ENCODE measurements at regions not wholly inside any gene's neighbourhood (a gene's known extent, or its start where the extent isn't known, plus 50 kb on each side); places are given as distances from the start of the nearest gene placed in this dataset.

GRCh38 chr13:39217471-39217870 lies 179.2 kb downstream of the NHLRC3 start:
- Histone ChIP-seq H3F3A (ENCODE audit: low read depth) (no peaks in the 10 kb centered on the region), H4K20me1 (ENCODE audit: insufficient read depth, low read length, poor library complexity, severe bottlenecking) (no peaks in the 10 kb centered on the region), H2AFZ (ENCODE audit: low read length) (no peak overlapping the region), H3K9ac (ENCODE audit: low read depth, low read length, poor library complexity, severe bottlenecking) (no peak overlapping the region), H3K27me3 (ENCODE audit: insufficient read depth, low read length, poor library complexity, severe bottlenecking) (no peaks in the 10 kb centered on the region), H3K36me3 (ENCODE audit: insufficient read depth, low read length) (no peaks in the 10 kb centered on the region), H3K4me1 (ENCODE audit: insufficient read depth, low read length, poor library complexity, severe bottlenecking) (no peaks in the 10 kb centered on the region), H3K4me2 (ENCODE audit: low read depth, low read length, poor library complexity, severe bottlenecking) (no peak overlapping the region), H3K79me2 (ENCODE audit: insufficient read depth, low read length) (no peaks in the 10 kb centered on the region), H3K9me2 (replicated peaks; ENCODE audit: low read depth, low read length) (no peaks in the 10 kb centered on the region), H3K9me3 (ENCODE audit: insufficient read depth, low read depth, low read length) (no peaks in the 10 kb centered on the region), H3K4me3 (ENCODE audit: low read length, poor library complexity, severe bottlenecking) (no peak overlapping the region)
- TF ChIP-seq CTCF (conservative IDR thresholded peaks at IDR 0.05; ENCODE audit: low read length) (no peak), EZH2phosphoT487 (IDR thresholded peaks at IDR 0.05; ENCODE audit: borderline replicate concordance) (no peak)

GRCh38 chr13:39224671-39225240 lies 186.5 kb downstream of the NHLRC3 start:
- Histone ChIP-seq H3K9me2 (replicated peaks; ENCODE audit: low read depth, low read length) (no peaks in the 10 kb centered on the region), H3K9me3 (ENCODE audit: insufficient read depth, low read depth, low read length) (no peaks in the 10 kb centered on the region), H3K4me3 (ENCODE audit: low read length, poor library complexity, severe bottlenecking) (no peak overlapping the region), H4K20me1 (ENCODE audit: insufficient read depth, low read length, poor library complexity, severe bottlenecking) (no peaks in the 10 kb centered on the region), H3K36me3 (ENCODE audit: insufficient read depth, low read length) (no peaks in the 10 kb centered on the region), H3K4me2 (ENCODE audit: low read depth, low read length, poor library complexity, severe bottlenecking) (no peak overlapping the region), H3K9ac (ENCODE audit: low read depth, low read length, poor library complexity, severe bottlenecking) (no peak overlapping the region), H3K27me3 (ENCODE audit: insufficient read depth, low read length, poor library complexity, severe bottlenecking) (no peaks in the 10 kb centered on the region), H2AFZ (ENCODE audit: low read length) (no peak overlapping the region), H3F3A (ENCODE audit: low read depth) (no peaks in the 10 kb centered on the region), H3K79me2 (ENCODE audit: insufficient read depth, low read length) (no peaks in the 10 kb centered on the region), H3K4me1 (ENCODE audit: insufficient read depth, low read length, poor library complexity, severe bottlenecking) (no peaks in the 10 kb centered on the region)
- TF ChIP-seq EZH2phosphoT487 (IDR thresholded peaks at IDR 0.05; ENCODE audit: borderline replicate concordance) (no peak), CTCF (conservative IDR thresholded peaks at IDR 0.05; ENCODE audit: low read length) (no peak)

DNA sequence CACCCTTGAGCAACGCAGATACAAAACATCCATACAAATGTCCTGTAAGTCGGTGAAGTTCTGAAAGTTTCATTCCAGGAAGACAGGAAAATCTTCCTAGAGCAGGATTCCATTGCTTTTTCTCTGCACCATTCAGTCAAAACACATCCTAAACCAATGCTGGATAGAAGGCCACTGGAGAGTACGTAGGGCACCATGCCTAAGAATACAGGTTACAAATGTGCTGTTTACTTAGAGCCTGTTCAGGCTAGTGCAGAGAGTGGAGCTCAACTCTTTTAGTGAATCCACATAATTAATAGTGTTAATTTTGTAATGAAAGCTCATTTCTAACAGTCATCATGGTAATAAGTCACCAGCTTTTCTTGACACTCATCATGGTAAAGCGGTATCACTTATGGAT lies 187.6 kb downstream of the NHLRC3 start:
- H4K20me1 ChIP-seq (ENCODE audit: insufficient read depth, low read length, poor library complexity, severe bottlenecking): no peaks in the 10 kb centered on the region
- H3K9me2 ChIP-seq (replicated peaks; ENCODE audit: low read depth, low read length): no peaks in the 10 kb centered on the region
- no peak overlapping the region for H3K4me3 ChIP-seq (ENCODE audit: low read length, poor library complexity, severe bottlenecking)
- H3K9me3 ChIP-seq (ENCODE audit: insufficient read depth, low read depth, low read length): no peaks in the 10 kb centered on the region
- no peaks in the 10 kb centered on the region for H3K79me2 ChIP-seq (ENCODE audit: insufficient read depth, low read length)
- no peak overlapping the region for H3K9ac ChIP-seq (ENCODE audit: low read depth, low read length, poor library complexity, severe bottlenecking)
- no peak overlapping the region for H3K4me2 ChIP-seq (ENCODE audit: low read depth, low read length, poor library complexity, severe bottlenecking)
- no peaks in the 10 kb centered on the region for H3K4me1 ChIP-seq (ENCODE audit: insufficient read depth, low read length, poor library complexity, severe bottlenecking)
- H3K27me3 ChIP-seq (ENCODE audit: insufficient read depth, low read length, poor library complexity, severe bottlenecking): no peaks in the 10 kb centered on the region
- no peak overlapping the region for H2AFZ ChIP-seq (ENCODE audit: low read length)
- H3F3A ChIP-seq (ENCODE audit: low read depth): no peaks in the 10 kb centered on the region
- no peak for TF ChIP-seq CTCF (conservative IDR thresholded peaks at IDR 0.05; ENCODE audit: low read length)
- no peak for TF ChIP-seq EZH2phosphoT487 (IDR thresholded peaks at IDR 0.05; ENCODE audit: borderline replicate concordance)
- no peaks in the 10 kb centered on the region for H3K36me3 ChIP-seq (ENCODE audit: insufficient read depth, low read length)

All from Loucy (cell line).